ENCODE measurements at regions not wholly inside any gene's neighbourhood (a gene's known extent, or its start where the extent isn't known, plus 50 kb on each side); places are given as distances from the start of the nearest gene placed in this dataset.

- DNase-seq: no peak
Observed at GRCh38 chr4:96677499-96677898, 837.6 kb downstream of the PDHA2 start.

- no peak for DNase-seq
Observed at GRCh38 chr4:96681218-96681617, 841.3 kb downstream of the PDHA2 start.

- no peak for DNase-seq
Observed at GRCh38 chr4:96685691-96686090, 845.8 kb downstream of the PDHA2 start.

GRCh38 chr4:96691521-96691920 is 851.6 kb downstream of the PDHA2 start:
- no peak for DNase-seq

GRCh38 chr4:96698831-96699230 is 858.9 kb downstream of the PDHA2 start:
- DNase-seq: no peak

- DNase-seq: no peak
Observed at GRCh38 chr4:96703265-96703664, 863.4 kb downstream of the PDHA2 start.

GRCh38 chr4:96708766-96709165 is 868.9 kb downstream of the PDHA2 start:
- no peak for DNase-seq

- DNase-seq: no peak
Observed at GRCh38 chr4:96713271-96713850, 873.5 kb downstream of the PDHA2 start.

- DNase-seq: peak; percentile 12 to 15
Observed at GRCh38 chr4:96729641-96730040, 889.7 kb downstream of the PDHA2 start.

GRCh38 chr4:96730432-96730831 is 890.5 kb downstream of the PDHA2 start:
- no peak for DNase-seq

GRCh38 chr4:96736352-96736889 is 896.5 kb downstream of the PDHA2 start:
- DNase-seq: no peak

GRCh38 chr4:96739101-96739500 is 899.2 kb downstream of the PDHA2 start:
- no peak for DNase-seq

- no peak for DNase-seq
Observed at GRCh38 chr4:96742332-96743014, 902.6 kb downstream of the PDHA2 start.

GRCh38 chr4:96744676-96745075 is 904.8 kb downstream of the PDHA2 start:
- no peak for DNase-seq

GRCh38 chr4:96753216-96753615 is 913.3 kb downstream of the PDHA2 start:
- DNase-seq: no peak

- no peak for DNase-seq
Observed at GRCh38 chr4:96755569-96756484, 915.9 kb downstream of the PDHA2 start.

- no peak for DNase-seq
Observed at GRCh38 chr4:96756584-96756983, 916.7 kb downstream of the PDHA2 start.

- no peak for DNase-seq
Observed at GRCh38 chr4:96763546-96763945, 923.7 kb downstream of the PDHA2 start.

GRCh38 chr4:96766359-96766758 is 926.5 kb downstream of the PDHA2 start:
- DNase-seq: no peak

GRCh38 chr4:96767815-96768480 is 928.1 kb downstream of the PDHA2 start:
- no peak for DNase-seq

GRCh38 chr4:96775501-96775900 is 935.6 kb downstream of the PDHA2 start:
- DNase-seq: no peak

All from right lung (tissue), 2 donors.